Osteoblast (primary cell): ENCODE measurements at regions not wholly inside any gene's neighbourhood (a gene's known extent, or its start where the extent isn't known, plus 50 kb on each side); places are given as distances from the start of the nearest gene placed in this dataset.

ENCODE experiments used
- DNase-seq: peaks from one replicate; pipeline ENCODE4 v3.0.0; 2011; ENCODE audit warnings: low spot score, mixed read lengths; ENCODE audit not compliant: insufficient read length; ENCODE audit errors: missing footprints
- H2AFZ ChIP-seq: 2 replicates; pipeline ENCODE4 v1.6.0; 2011; ENCODE audit warnings: mild to moderate bottlenecking, low read length
- H3K27ac ChIP-seq: 2 replicates; pipeline ENCODE4 v1.5.1; 2011; ENCODE audit warnings: mild to moderate bottlenecking, low read depth, low read length, moderate library complexity
- H3K27me3 ChIP-seq: 2 replicates; pipeline ENCODE4 v1.6.0; 2012; ENCODE audit warnings: mild to moderate bottlenecking, control low read depth, inconsistent platforms, low read length, moderate library complexity; ENCODE audit not compliant: insufficient read depth
- H3K36me3 ChIP-seq: 2 replicates; pipeline ENCODE4 v1.5.1; 2011; ENCODE audit warnings: mild to moderate bottlenecking, low read length, control low read depth, moderate library complexity; ENCODE audit not compliant: insufficient read depth
- H3K4me1 ChIP-seq: 2 replicates; pipeline ENCODE4 v1.5.1; 2011; ENCODE audit warnings: mild to moderate bottlenecking, low read length, control low read depth, moderate library complexity; ENCODE audit not compliant: insufficient read depth
- H3K4me2 ChIP-seq: 2 replicates; pipeline ENCODE4 v1.6.0; 2011; ENCODE audit warnings: mild to moderate bottlenecking, low read length; ENCODE audit not compliant: insufficient read depth
- H3K4me3 ChIP-seq: fragments of 200-600 bp; sonication (generic); 3 replicates; pipeline ENCODE4 v1.5.1; 2012; ENCODE audit warnings: mild to moderate bottlenecking, low read length, inconsistent platforms; ENCODE audit not compliant: insufficient read depth
- H3K79me2 ChIP-seq: 2 replicates; pipeline ENCODE4 v1.6.0; 2012; ENCODE audit warnings: mild to moderate bottlenecking, low read length, control low read depth, inconsistent platforms; ENCODE audit not compliant: insufficient read depth
- H3K9me3 ChIP-seq: 2 replicates; pipeline ENCODE4 v1.5.1; 2011; ENCODE audit warnings: low read depth, low read length, control low read depth
- H4K20me1 ChIP-seq: 2 replicates; pipeline ENCODE4 v1.6.0; 2012; ENCODE audit warnings: mild to moderate bottlenecking, low read length, control low read depth; ENCODE audit not compliant: insufficient read depth
- CTCF ChIP-seq: IDR thresholded peaks from 2 replicates; pipeline ENCODE4 v1.5.1; 2011; ENCODE audit warnings: mild to moderate bottlenecking, low read depth, low read length, moderate library complexity; ENCODE audit errors: extremely low read depth

DNA sequence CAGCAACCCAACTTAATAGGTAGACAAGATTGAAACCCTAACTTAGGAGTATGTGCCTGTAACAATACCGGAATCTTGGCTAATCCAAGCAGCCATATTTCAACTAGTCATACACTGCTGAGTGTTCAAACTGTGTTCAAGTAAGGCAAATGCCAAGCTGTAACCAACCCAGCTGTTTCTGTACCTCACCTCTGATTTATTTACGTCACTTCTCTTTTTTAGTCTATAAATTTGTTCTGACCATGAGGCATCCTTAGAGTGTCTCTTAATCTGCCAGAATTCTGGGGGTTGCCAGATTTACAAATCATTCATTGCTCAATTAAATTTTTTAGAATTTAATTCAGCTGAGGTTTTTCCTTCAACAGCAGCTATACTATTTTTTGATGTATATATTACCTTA, 723.2 kb downstream of the CDH18 start:
- TF ChIP-seq CTCF: no peak
- no peak for DNase-seq
- Histone ChIP-seq H3K36me3 (no peaks in the 10 kb centered on the region), H3K4me2 (no peak overlapping the region), H3K4me3 (no peak overlapping the region), H3K79me2 (no peaks in the 10 kb centered on the region), H3K4me1 (no peaks in the 10 kb centered on the region), H3K27ac (no peak overlapping the region), H4K20me1 (no peaks in the 10 kb centered on the region), H2AFZ (no peak overlapping the region), H3K9me3 (peaks cover 3% of the 10 kb centered on the region), H3K27me3 (no peaks in the 10 kb centered on the region)

DNA sequence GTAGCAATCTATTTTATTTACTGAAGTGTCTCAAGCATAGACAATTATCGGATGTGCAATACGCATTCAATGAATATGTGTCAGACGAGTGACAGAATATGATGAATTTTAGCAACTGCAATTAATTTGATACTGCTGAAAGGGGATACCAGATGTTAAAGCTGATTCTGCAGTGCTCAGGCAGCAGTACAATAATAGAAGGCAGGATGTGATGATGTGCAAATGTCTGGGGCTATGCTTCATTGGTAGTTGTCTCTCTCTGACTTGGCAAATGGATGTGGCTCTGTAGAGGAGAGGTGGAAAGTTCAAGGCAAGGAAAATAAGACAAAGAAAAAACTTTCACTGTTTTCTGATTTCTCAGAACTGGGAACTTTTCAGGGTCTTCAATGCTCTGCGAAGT, 721.2 kb downstream of the CDH18 start:
- H3K27ac ChIP-seq: no peak overlapping the region
- no peak for DNase-seq

GRCh38 chr5:19270153-19270552, 717.8 kb downstream of the CDH18 start:
- H3K27ac ChIP-seq: no peak overlapping the region
- H2AFZ ChIP-seq: no peak overlapping the region
- H3K4me3 ChIP-seq: no peak overlapping the region
- TF ChIP-seq CTCF: no peak
- H4K20me1 ChIP-seq: no peaks in the 10 kb centered on the region
- no peaks in the 10 kb centered on the region for H3K36me3 ChIP-seq
- H3K9me3 ChIP-seq: peaks cover 3% of the 10 kb centered on the region
- no peaks in the 10 kb centered on the region for H3K4me1 ChIP-seq
- DNase-seq: no peak
- H3K27me3 ChIP-seq: no peaks in the 10 kb centered on the region
- no peaks in the 10 kb centered on the region for H3K79me2 ChIP-seq
- H3K4me2 ChIP-seq: no peak overlapping the region

More for the DNA sequence above, 721.2 kb downstream of the CDH18 start:
- no peaks in the 10 kb centered on the region for H3K27me3 ChIP-seq
- no peak overlapping the region for H3K4me3 ChIP-seq
- H3K4me2 ChIP-seq: no peak overlapping the region
- no peaks in the 10 kb centered on the region for H3K79me2 ChIP-seq
- peaks cover 3% of the 10 kb centered on the region for H3K9me3 ChIP-seq
- no peak for TF ChIP-seq CTCF
- no peaks in the 10 kb centered on the region for H4K20me1 ChIP-seq
- no peak overlapping the region for H2AFZ ChIP-seq
- H3K4me1 ChIP-seq: no peaks in the 10 kb centered on the region
- no peaks in the 10 kb centered on the region for H3K36me3 ChIP-seq

- H3K27ac ChIP-seq: no peak overlapping the region
- H3K36me3 ChIP-seq: no peaks in the 10 kb centered on the region
- H4K20me1 ChIP-seq: no peaks in the 10 kb centered on the region
- H2AFZ ChIP-seq: no peak overlapping the region
- no peaks in the 10 kb centered on the region for H3K79me2 ChIP-seq
- no peaks in the 10 kb centered on the region for H3K4me1 ChIP-seq
- no peak for TF ChIP-seq CTCF
- H3K27me3 ChIP-seq: no peaks in the 10 kb centered on the region
- no peaks in the 10 kb centered on the region for H3K9me3 ChIP-seq
- H3K4me2 ChIP-seq: no peak overlapping the region
- H3K4me3 ChIP-seq: no peak overlapping the region
- DNase-seq: no peak
These were observed 713.4 kb downstream of the CDH18 start for GRCh38 chr5:19274578-19274977.
